Naive thymus-derived CD8-positive, alpha-beta T cell (primary cell): ENCODE measurements at regions not wholly inside any gene's neighbourhood (a gene's known extent, or its start where the extent isn't known, plus 50 kb on each side); places are given as distances from the start of the nearest gene placed in this dataset.
"Not testable (repeated sequence)": the region's sequence is repeated elsewhere in the genome, so short reads cannot be mapped to it uniquely, and the experiment has no call there.

Experiments
- ATAC-seq, 2 donors: fragments of 150-1000 bp; cut with Tn5 transposase in 1 of 2; sonication (Bioruptor Pico), chemical (Tn5 transposase) in 1 of 2; 1 replicate in 1 of 2; 2 replicates in 1 of 2; pipeline ENCODE4 v1.10.0; 2021; ENCODE audit warnings: mild to moderate bottlenecking in 2 of 2, moderate library complexity in 2 of 2
- POLR2A ChIA-PET: fragments of 350-600 bp; sonication (Branson Sonifier 250); formaldehyde crosslinking; loops from one replicate; lab custom pipeline; 2021; ENCODE audit warnings: antibody characterized with exemption; lab: Charles Lee
- DNase-seq, 10 donors: peaks; one replicate each; pipeline versions ENCODE4 v3.0.0 to v3.0.0-alpha.2; 2020 to 2022
- H3K27ac Mint-ChIP-seq, 10 donors: one replicate each; pipeline ENCODE4 v1.8.0; 2020 to 2022; ENCODE audit warnings: mild to moderate bottlenecking in 10 of 10, mixed read lengths in 10 of 10, moderate library complexity in 4 of 10, inconsistent platforms in 1 of 10
- H3K27me3 Mint-ChIP-seq, 5 donors: one replicate each; pipeline ENCODE4 v1.8.0; 2021 to 2022; ENCODE audit warnings: mixed read lengths in 5 of 5
- H3K36me3 Mint-ChIP-seq, 3 donors: one replicate each; pipeline ENCODE4 v1.8.0; 2020 to 2022; ENCODE audit warnings: mixed read lengths in 3 of 3, mild to moderate bottlenecking in 2 of 3, inconsistent platforms in 1 of 3
- H3K4me1 Mint-ChIP-seq, 4 donors: one replicate each; pipeline ENCODE4 v1.8.0; 2021 to 2022; ENCODE audit warnings: mixed read lengths in 4 of 4
- H3K4me3 Mint-ChIP-seq, 10 donors: one replicate each; pipeline ENCODE4 v1.8.0; 2020 to 2022; ENCODE audit warnings: mild to moderate bottlenecking in 10 of 10, mixed read lengths in 10 of 10, moderate library complexity in 6 of 10, inconsistent platforms in 1 of 10
- H3K9me3 Mint-ChIP-seq, 9 donors: one replicate each; pipeline ENCODE4 v1.8.0; 2020 to 2022; ENCODE audit warnings: mixed read lengths in 9 of 9, mild to moderate bottlenecking in 3 of 9, inconsistent platforms in 1 of 9, moderate library complexity in 1 of 9

DNA sequence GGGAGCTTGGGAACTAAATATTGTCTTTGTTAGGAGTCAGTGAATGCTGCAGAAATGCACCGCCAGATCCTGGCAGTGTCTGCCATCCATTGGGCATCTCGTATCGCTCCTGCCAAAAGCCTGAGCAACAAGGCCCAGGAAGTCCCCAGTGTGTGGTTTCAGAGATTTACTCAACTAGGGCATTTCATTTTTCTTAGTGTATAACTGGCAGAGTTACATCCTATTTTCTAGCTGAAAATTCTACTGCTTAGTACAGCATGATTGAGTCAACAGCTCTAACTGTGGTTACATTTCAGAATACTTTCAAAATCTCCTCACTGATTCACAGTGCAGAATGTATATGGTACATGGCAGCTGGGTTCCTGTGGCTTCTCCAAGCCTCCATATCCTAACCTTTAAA lies 95.8 kb upstream of the CREB5 start:
- H3K27me3 Mint-ChIP-seq: peaks cover 18 to 37% (median 23%) of the 10 kb centered on the region in 5 donors
- H3K27ac Mint-ChIP-seq: no peak overlapping the region
- no peak overlapping the region for H3K4me3 Mint-ChIP-seq
- POLR2A ChIA-PET: no interaction called here
- peaks cover 0 to 4% (median 0%) of the 10 kb centered on the region in 9 donors for H3K9me3 Mint-ChIP-seq
- H3K36me3 Mint-ChIP-seq: no peaks in the 10 kb centered on the region
- H3K4me1 Mint-ChIP-seq: peaks cover 0 to 6% (median 0%) of the 10 kb centered on the region in 4 donors
- ATAC-seq (no peak), DNase-seq (no peak)

DNA sequence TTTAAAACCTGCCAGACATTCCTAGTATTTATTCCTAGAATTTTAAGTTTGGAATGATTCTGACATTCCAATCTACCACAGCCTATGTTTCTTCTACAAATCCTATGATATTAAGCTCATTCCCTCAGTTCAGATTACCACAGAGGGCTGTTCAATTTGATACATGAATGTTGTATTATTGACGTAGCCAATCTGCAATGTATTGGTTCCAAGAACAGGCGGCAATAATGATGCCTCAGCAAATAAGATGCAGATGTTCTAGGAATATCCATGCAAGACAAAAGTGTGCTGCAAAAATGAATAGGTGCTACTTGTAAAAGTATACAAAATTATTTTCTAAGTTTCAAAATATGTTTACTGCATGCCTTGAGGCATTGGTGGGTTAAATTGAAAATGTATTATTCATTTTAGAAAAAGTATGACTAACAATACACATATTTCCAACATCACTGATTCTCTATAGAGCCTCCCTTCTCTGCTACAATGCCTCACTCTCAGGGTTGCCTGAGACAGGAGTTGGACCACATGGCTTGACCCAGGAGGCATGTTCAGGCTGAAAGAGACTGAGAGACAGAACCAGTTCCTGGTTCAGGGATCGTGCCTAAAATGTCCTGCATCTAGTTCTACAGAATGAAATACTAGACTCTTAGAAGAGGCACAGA lies 94.1 kb upstream of the CREB5 start:
- Mint-ChIP-seq H3K4me3 (no peak overlapping the region), H3K27ac (no peak overlapping the region), H3K4me1 (peaks cover 0 to 6% (median 0%) of the 10 kb centered on the region in 4 donors), H3K36me3 (no peaks in the 10 kb centered on the region), H3K27me3 (peaks cover 11 to 23% (median 13%) of the 10 kb centered on the region in 5 donors), H3K9me3 (peaks cover 0 to 4% (median 0%) of the 10 kb centered on the region in 9 donors)
- POLR2A ChIA-PET: no interaction called here
- DNase-seq (no peak), ATAC-seq (no peak)

DNA sequence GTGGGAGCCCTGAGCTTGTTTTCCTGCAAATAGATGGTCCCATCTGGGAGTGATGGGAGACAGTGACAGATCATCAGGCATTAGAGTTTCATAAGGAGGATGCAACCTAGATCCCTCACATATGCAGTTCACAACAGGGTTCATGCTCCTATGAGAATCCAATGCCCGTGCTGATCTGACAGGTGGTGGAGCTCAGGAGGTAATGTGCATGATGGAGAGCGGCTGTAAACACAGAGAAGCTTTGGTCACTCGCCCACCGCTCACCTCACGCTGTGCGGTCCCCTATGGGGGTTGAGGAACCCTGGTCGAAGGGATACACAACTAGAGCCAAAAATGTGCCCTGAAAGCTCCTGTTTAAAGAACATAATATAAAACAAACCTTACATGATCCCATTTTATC lies 88.5 kb upstream of the CREB5 start:
- DNase-seq (no peak), ATAC-seq (no peak)
- no peaks in the 10 kb centered on the region for H3K36me3 Mint-ChIP-seq
- H3K4me1 Mint-ChIP-seq: peaks cover 8 to 14% (median 13%) of the 10 kb centered on the region in 4 donors
- peaks cover 0 to 5% (median 2%) of the 10 kb centered on the region in 5 donors for H3K27me3 Mint-ChIP-seq
- H3K27ac Mint-ChIP-seq: no peak overlapping the region
- H3K9me3 Mint-ChIP-seq: peaks cover 0 to 8% (median 0%) of the 10 kb centered on the region in 9 donors
- H3K4me3 Mint-ChIP-seq: no peak overlapping the region
- POLR2A ChIA-PET: interaction anchor here (0.9 kb wide), 1 partner anchor 339 kb away, joined by 4 read pairs; no protein-coding TSS in a partner anchor

DNA sequence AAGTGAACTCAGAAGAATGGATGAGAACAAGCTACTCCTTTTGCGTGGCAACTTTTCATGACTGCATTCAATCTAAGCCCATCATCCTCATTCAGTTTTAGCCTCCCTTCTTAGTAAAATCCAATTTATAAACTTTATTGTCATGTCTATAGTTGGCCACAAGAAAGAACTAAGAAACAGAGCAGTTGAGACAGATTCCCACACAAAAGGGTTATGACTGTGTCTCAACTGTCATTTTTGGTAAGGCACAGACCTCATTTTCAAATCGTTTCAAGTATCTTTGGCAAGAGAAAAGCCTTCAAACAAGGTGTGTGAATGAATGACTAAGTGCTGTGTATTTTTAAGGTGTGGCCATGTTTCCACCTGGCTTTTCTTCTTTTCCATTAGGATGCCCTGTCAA lies 84.2 kb upstream of the CREB5 start:
- peak; percentile 71 to 73 for ATAC-seq
- Mint-ChIP-seq H3K27ac (peak overlapping the region; percentile 51 to 93 (median 87)), H3K4me3 (peak overlapping the region in 8 of 10 donors; percentile 7 to 50 (median 41)), H3K4me1 (peaks cover 15 to 41% (median 38%) of the 10 kb centered on the region in 4 donors), H3K27me3 (peaks cover 0 to 3% (median 0%) of the 10 kb centered on the region in 5 donors), H3K36me3 (no peaks in the 10 kb centered on the region), H3K9me3 (peaks cover 0 to 8% (median 0%) of the 10 kb centered on the region in 9 donors)
- DNase-seq: peak in 4 of 10 donors; percentile 12 to 61 (median 38)
- POLR2A ChIA-PET: interaction anchor here (0.6 kb wide), 1 partner anchor 42 kb away, joined by 3 read pairs; no protein-coding TSS in a partner anchor

DNA sequence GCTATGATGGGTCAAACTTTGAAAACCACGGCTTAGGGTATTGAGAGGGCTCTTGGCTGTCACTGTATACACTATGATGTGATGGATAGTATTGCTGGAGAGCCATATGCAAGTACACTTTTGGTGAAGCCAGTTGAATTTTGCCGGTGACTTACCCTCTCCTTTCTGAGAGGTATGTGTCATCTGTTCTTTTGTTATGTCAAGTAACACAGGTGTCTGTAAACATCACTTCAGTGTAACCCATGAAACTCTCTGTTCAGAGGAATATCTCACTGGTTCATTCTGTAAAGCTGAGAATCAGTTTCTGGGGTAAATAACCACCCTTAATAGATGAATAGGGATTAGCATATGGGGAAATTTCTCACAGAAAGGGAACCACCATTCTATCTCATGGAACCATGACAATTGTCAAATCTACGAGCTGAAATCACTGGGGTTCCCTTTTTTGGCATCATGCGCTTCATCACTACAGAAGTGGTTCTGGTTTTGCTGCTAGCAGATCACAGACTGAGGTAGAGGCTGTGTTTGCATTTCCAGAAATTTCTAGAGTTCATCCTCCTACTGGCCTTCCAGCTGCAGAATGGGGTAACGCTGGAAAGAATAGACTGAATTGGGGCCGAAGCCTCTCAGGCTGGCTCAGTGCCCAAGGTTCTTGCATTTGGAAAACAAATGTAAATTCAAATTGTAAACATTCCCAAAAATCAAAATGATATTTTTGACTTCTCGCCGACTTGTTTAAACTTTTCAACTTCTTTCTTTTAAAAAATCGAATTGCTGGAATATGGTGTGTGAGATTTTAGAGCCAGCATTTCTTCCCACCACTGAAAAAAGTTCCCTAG lies 83.3 kb upstream of the CREB5 start:
- H3K4me3 Mint-ChIP-seq: peak overlapping the region in 9 of 10 donors; percentile 16 to 88 (median 82)
- H3K27ac Mint-ChIP-seq: peak overlapping the region; percentile 49 to 96 (median 86)
- no peaks in the 10 kb centered on the region for H3K36me3 Mint-ChIP-seq
- no peak for DNase-seq
- peaks cover 15 to 41% (median 38%) of the 10 kb centered on the region in 4 donors for H3K4me1 Mint-ChIP-seq
- POLR2A ChIA-PET: interaction anchor here (1.8 kb wide), 1 partner anchor 333 kb away, joined by 6 read pairs; no protein-coding TSS in a partner anchor
- H3K27me3 Mint-ChIP-seq: peaks cover 0 to 3% (median 0%) of the 10 kb centered on the region in 5 donors
- ATAC-seq: no peak
- H3K9me3 Mint-ChIP-seq: peaks cover 0 to 8% (median 0%) of the 10 kb centered on the region in 9 donors

DNA sequence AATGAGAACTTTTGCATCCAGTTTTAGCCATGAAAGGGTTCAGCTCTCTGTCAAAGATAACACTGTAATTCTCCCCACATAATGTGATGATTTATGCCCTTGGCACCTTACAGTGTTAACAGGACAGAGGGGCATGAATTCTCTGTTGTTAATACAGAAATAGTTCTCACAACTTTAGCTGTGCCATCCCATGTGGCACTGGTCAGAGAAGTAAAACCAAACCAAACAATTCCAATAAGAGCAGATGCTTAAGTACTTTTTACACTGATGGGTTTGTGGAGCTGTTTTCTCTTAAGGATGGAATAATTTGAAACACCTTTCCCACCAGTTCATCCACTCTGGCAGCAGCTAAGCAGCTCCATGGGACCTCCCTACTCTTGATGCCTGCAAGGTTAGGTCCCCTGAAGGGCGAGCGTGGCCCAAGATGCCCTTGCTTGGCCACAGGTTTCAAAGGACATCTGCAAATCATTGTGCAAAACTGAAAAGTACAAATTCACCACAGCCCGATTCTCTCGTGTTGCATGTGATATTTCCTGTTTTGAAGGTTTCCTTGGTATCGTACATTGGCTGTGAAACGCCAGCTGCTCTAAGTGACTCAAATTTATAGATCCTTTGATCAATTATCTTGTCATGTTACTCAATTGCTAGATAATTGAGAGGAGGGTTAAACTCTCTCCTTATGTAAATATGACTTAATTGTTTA lies 82.5 kb upstream of the CREB5 start:
- peaks cover 0 to 5% (median 0%) of the 10 kb centered on the region in 3 donors for H3K36me3 Mint-ChIP-seq
- POLR2A ChIA-PET: interaction anchor here (0.6 to 1.8 kb wide), 3 partner anchors 174 to 332 kb away, joined by 3 to 6 read pairs (median 3); no protein-coding TSS in a partner anchor

DNA sequence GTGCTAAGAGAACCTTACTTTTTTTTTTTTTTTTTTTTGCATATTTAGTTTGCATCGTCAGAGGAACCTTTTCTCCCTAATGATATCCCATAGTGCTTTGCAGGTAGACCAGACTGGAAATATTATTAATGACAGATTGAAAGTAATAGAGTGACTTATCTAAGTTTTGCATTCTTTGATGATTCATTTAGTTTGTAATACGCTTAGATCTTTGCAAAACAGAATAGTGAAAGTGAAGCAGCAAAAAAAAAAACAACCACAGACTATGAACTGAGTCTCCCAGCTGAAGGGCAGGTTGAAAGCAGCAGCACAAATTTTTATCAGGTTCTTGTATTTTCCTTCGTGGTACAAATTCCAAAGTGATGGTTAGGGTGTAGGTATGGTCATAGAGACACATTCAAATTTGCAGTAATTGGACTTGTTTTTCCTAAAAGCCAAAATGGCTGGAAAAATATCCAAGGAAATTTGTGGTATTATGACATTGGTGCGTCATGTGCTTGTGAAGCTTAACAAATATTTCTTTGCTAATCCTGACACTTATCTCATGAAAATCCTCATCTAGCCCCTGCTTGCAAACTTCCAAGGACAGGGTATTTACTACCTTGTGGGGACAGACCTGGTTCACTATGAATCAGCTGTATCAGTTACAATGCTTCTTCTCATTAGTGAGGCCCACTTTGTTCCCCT lies 81.8 kb upstream of the CREB5 start:
- peak overlapping the region; percentile 73 to 88 (median 79) for H3K4me3 Mint-ChIP-seq
- DNase-seq (peak in 2 of 10 donors; percentile 8 to 37), ATAC-seq (peak; percentile 48 to 51)
- POLR2A ChIA-PET: interaction anchor here (0.6 to 1.8 kb wide), 3 partner anchors 175 to 332 kb away, joined by 3 to 6 read pairs (median 3); no protein-coding TSS in a partner anchor
- peaks cover 15 to 41% (median 38%) of the 10 kb centered on the region in 4 donors for H3K4me1 Mint-ChIP-seq
- peak overlapping the region; percentile 53 to 96 (median 86) for H3K27ac Mint-ChIP-seq
- peaks cover 0 to 8% (median 4%) of the 10 kb centered on the region in 9 donors for H3K9me3 Mint-ChIP-seq
- peaks cover 0 to 5% (median 0%) of the 10 kb centered on the region in 3 donors for H3K36me3 Mint-ChIP-seq
- peaks cover 0 to 1% (median 0%) of the 10 kb centered on the region in 5 donors for H3K27me3 Mint-ChIP-seq

More for the DNA sequence above, 82.5 kb upstream of the CREB5 start:
- H3K4me1 Mint-ChIP-seq: peaks cover 15 to 41% (median 38%) of the 10 kb centered on the region in 4 donors
- DNase-seq (peak in 6 of 10 donors; percentile 15 to 59 (median 28)), ATAC-seq (peak; percentile 71 to 76)
- peaks cover 0 to 3% (median 0%) of the 10 kb centered on the region in 5 donors for H3K27me3 Mint-ChIP-seq
- peak overlapping the region; percentile 49 to 96 (median 86) for H3K27ac Mint-ChIP-seq
- H3K9me3 Mint-ChIP-seq: peaks cover 0 to 8% (median 4%) of the 10 kb centered on the region in 9 donors
- peak overlapping the region; percentile 73 to 88 (median 79) for H3K4me3 Mint-ChIP-seq

DNA sequence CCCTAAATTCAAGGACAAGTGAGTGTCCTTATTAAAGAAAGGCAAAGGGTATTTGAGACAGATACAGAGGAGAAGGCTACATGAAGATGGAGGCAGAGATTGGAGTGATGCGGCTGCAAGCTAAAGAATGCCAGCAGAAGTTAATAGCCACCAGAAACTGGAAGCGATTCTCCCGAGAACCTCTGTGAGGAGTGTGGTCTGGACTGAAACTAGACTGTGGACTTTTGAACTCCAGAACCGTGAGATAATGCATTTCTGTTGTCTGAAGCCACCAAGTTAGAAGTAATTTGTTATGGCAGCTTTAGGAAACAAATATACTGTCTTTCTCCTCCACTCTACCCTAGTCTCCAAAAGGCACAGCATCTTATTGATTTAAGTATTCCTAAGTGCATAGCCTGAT lies 80.3 kb upstream of the CREB5 start:
- Mint-ChIP-seq H3K4me3 (no peak overlapping the region), H3K36me3 (peaks cover 0 to 5% (median 0%) of the 10 kb centered on the region in 3 donors), H3K9me3 (peaks cover 0 to 8% (median 4%) of the 10 kb centered on the region in 9 donors), H3K27ac (no peak overlapping the region), H3K4me1 (peaks cover 15 to 41% (median 38%) of the 10 kb centered on the region in 4 donors), H3K27me3 (no peaks in the 10 kb centered on the region)
- ATAC-seq (no peak), DNase-seq (no peak)
- POLR2A ChIA-PET: interaction anchor here (0.6 kb wide), 1 partner anchor 1729 kb away, joined by 3 read pairs; no protein-coding TSS in a partner anchor

DNA sequence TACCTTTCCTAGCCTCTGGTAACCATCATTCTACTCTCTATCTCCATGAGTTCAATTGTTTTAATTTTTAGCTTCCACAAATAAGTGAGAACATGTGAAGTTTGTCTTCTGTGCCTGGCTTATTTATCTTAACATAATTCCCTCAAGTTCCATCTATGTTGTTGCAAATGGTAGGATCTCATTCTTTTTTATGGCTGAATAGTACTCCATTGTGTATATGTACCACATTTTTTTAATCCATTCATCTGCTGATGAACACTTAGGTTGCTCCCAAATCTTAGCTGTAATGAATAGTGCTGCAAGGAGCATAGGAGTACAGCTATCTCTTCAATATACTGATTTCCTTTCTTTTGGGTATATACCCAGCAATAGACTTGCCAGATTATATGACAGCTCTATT lies 78.8 kb upstream of the CREB5 start:
- DNase-seq, H3K27me3 Mint-ChIP-seq, H3K36me3 Mint-ChIP-seq, H3K4me3 Mint-ChIP-seq, ATAC-seq, H3K9me3 Mint-ChIP-seq, POLR2A ChIA-PET: not testable (repeated sequence)
- Mint-ChIP-seq H3K4me1 (peaks cover 7 to 30% (median 27%) of the 10 kb centered on the region in 4 donors), H3K27ac (peak overlapping the region in 3 of 10 donors; percentile 8 to 41 (median 15))

DNA sequence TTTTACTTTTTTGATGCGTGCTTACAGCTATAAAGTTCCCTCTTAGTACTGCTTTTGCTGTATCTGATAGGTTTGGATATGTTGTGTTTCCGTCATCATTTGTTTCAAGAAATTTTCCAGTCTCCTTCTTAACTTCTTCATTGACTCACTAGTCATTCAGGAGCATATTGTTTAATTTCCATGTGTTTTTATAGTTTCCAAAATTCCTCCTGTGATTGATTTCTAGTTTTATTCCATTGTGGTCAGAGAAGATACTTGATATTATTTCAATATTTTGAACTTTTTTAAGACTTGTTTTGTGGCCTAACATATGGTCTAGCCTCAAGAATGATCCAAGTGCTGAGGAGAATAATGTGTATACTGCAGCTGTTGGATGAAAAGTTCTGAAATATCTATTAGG lies 75.5 kb upstream of the CREB5 start:
- peaks cover 0 to 1% (median 0%) of the 10 kb centered on the region in 4 donors for H3K4me1 Mint-ChIP-seq
- DNase-seq (no peak), ATAC-seq (no peak)
- peaks cover 0 to 5% (median 0%) of the 10 kb centered on the region in 3 donors for H3K36me3 Mint-ChIP-seq
- no peak overlapping the region for H3K4me3 Mint-ChIP-seq
- POLR2A ChIA-PET: no interaction called here
- H3K9me3 Mint-ChIP-seq: peaks cover 0 to 6% (median 3%) of the 10 kb centered on the region in 9 donors
- H3K27ac Mint-ChIP-seq: no peak overlapping the region
- peaks cover 0 to 4% (median 0%) of the 10 kb centered on the region in 5 donors for H3K27me3 Mint-ChIP-seq

DNA sequence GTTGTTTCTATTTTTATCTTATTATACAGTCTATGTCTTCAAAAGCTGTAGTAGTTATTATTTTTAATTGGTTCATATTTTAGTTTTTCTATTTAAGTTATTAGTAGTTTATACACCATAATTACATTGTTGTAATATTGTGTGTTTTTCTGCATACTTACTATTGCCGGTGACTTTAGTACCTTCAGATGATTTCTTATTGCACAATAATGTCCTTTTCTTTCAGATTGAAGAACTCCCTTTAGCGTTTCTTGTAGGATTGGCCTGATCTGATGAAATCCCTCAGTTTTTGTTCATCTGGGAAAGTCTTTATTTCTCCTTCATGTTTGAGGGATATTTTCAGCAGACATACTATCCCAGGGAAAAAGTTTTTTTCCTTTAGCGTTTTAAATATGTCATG lies 74.3 kb upstream of the CREB5 start:
- ATAC-seq: no peak
- POLR2A ChIA-PET: no interaction called here

More for the DNA sequence above, 74.3 kb upstream of the CREB5 start:
- H3K9me3 Mint-ChIP-seq: peaks cover 0 to 6% (median 4%) of the 10 kb centered on the region in 9 donors
- no peak overlapping the region for H3K27ac Mint-ChIP-seq
- no peak for DNase-seq
- H3K36me3 Mint-ChIP-seq: peaks cover 0 to 5% (median 0%) of the 10 kb centered on the region in 3 donors
- peaks cover 0 to 4% (median 0%) of the 10 kb centered on the region in 5 donors for H3K27me3 Mint-ChIP-seq
- H3K4me1 Mint-ChIP-seq: no peaks in the 10 kb centered on the region
- H3K4me3 Mint-ChIP-seq: no peak overlapping the region
